HG03103 (cell line): ENCODE measurements at regions not wholly inside any gene's neighbourhood (a gene's known extent, or its start where the extent isn't known, plus 50 kb on each side); places are given as distances from the start of the nearest gene placed in this dataset.

Experiments
- ATAC-seq: cut with Tn5 transposase; IDR thresholded peaks from one replicate; pipeline ENCODE4 v1.9.1; 2021; ENCODE audit warnings: low read depth; ENCODE audit not compliant: unreplicated experiment

- ATAC-seq, result no peak
These were observed 67.0 kb upstream of the CACNA1E start for GRCh38 chr1:181416268-181416860.

- ATAC-seq, result no peak
These were observed 65.4 kb upstream of the CACNA1E start for GRCh38 chr1:181417915-181418314.

- ATAC-seq, result no peak
These were observed 59.9 kb upstream of the CACNA1E start for GRCh38 chr1:181423301-181423918.

GRCh38 chr1:181424786-181425403 is 58.4 kb upstream of the CACNA1E start:
- ATAC-seq, result no peak

- ATAC-seq, result no peak
These were observed 57.8 kb upstream of the CACNA1E start for GRCh38 chr1:181425566-181425965.

GRCh38 chr1:181429462-181429861 is 53.9 kb upstream of the CACNA1E start:
- no peak for ATAC-seq

GRCh38 chr1:181430015-181430885 is 53.1 kb upstream of the CACNA1E start:
- ATAC-seq, result peak; percentile 68
